ENCODE measurements at regions not wholly inside any gene's neighbourhood (a gene's known extent, or its start where the extent isn't known, plus 50 kb on each side); places are given as distances from the start of the nearest gene placed in this dataset.
A peak's percentile ranks its signal among the peaks of the same experiment; 100 is the strongest.

DNA sequence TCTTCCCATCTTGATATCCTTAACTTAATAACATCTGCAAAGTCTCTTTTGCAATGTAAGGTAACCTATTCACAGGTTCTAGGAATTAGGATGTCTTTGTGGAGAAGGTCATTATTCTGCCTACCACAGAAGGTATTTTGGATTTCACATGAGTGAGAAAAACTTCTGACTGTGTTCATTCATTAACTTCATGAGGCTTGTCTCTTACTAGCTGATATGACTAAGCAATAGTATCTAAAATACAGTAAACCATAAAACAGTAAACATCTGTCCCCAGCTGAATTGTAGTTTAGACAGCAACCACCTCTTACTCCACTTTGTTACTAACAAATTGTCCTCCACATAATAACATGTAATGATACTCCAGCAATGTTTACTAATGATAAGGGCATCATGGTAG, 198.1 kb downstream of the SEC23A start:
- no peak for DNase-seq (ENCODE audit: insufficient read length, low spot score)
- FAIRE-seq = no peak

GRCh38 chr14:38901791-38902190, 201.2 kb downstream of the SEC23A start:
- FAIRE-seq = no peak
- DNase-seq (ENCODE audit: insufficient read length, low spot score) = no peak

- FAIRE-seq (no peak), DNase-seq (ENCODE audit: insufficient read length, low spot score) (no peak)
Measured at GRCh38 chr14:38900887-38901286, 202.1 kb downstream of the SEC23A start.

DNA sequence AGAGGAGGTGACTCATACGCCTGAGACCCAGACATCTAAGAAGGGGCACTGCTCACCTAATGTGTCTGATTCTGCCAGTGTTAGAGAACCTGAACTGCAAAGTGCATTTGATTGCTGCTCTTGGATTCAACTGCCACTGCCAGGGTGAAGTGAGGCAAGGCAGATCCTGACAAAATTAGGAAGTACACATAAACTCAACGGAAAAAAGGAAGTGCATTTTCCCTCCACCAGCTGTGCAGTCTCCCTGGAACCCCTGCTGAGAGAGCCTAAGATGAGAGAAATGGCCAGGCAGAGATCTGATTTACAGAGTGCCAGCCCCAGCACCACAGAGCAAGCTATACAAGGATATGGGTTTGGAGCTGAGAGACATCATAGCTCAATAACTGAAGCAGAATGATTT, 215.3 kb downstream of the SEC23A start:
- DNase-seq (ENCODE audit: insufficient read length, low spot score) (no peak), FAIRE-seq (no peak)

DNA sequence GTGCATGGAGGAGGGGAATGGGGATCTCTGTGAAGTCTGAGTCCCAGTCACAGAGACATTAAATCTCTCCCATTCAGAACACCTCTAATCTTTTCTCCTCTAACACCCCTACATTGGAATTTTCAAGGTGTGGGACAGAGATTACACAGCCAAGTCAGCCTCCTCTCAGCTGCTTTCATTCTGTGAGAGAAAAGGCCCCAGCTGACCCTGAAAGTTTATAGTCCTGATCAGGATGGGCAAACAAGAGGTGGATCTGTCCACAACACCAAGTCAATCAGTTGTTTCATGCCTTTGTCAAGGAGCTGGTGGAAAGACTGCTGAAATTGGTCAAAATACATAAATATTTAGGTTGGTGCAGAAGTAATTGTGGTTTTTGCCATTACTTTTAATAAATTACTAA, 218.9 kb downstream of the SEC23A start:
- DNase-seq (ENCODE audit: insufficient read length, low spot score) = no peak
- no peak for FAIRE-seq

- FAIRE-seq = no peak
Measured at GRCh38 chr14:38883127-38883526, 219.9 kb downstream of the SEC23A start.

DNA sequence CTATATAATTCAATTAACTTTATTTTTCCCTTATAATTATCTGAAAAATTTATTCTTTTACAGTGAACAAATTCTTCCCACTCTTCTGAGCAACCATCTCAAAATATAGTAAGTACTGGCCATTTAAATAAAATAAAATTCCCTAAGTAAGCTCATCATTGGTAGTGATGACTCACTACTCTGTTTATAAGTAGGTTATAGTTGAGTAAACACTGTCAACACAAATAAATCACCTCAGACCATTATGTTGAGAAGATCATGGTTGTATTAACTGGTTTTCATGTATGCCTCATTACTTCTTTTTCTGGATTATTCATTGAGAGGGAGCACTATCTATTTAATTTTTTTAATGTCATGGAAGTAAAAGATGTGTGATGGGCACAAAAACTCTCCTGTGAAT, 220.5 kb downstream of the SEC23A start:
- FAIRE-seq (no peak), DNase-seq (ENCODE audit: insufficient read length, low spot score) (no peak)

More at GRCh38 chr14:38883127-38883526, 219.9 kb downstream of the SEC23A start:
- no peak for DNase-seq (ENCODE audit: insufficient read length, low spot score)

DNA sequence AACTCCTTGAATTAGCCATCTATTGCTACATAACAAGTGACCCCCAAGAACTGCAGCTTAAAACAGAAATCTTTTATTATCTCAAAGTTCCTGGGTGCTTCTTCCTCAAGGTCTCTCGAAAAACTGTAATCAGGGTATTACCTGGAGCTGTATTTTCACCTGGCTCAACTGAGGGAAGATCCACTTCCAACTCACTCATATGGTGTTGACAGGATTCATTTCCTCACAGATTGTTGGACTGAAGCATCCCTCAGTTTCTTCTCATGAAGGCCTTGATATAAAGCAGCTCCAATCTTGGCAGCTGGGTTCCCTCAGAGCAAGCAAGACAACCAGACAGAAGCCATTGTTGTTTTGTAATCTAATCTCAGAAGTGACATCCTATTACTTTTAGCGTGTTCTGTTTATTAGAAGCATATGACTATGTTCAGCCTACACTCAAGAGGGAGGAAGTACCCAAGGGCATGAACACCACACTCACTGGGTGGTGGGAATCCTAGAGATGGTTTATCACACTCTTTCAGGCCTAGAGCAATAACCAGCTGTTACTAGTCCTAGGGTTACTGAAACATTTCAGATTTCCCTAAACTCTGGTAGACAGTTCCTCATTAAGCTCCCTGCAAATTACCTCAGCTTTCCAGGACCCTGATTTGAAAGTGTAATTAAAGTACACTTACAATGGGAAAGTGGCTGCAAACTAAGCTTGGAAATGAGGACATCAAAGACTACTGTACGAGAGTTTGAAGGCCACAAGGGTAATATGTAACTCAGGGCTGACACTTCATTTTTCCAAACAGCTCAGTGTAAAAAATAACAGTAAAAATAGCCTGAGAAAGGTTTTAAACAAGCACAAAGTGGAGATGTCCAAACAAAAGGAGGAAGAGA, 222.2 kb downstream of the SEC23A start:
- DNase-seq (ENCODE audit: insufficient read length, low spot score) (no peak), FAIRE-seq (no peak)

GRCh38 chr14:38877744-38878388, 225.2 kb downstream of the SEC23A start:
- FAIRE-seq (no peak), DNase-seq (ENCODE audit: insufficient read length, low spot score) (no peak)

DNA sequence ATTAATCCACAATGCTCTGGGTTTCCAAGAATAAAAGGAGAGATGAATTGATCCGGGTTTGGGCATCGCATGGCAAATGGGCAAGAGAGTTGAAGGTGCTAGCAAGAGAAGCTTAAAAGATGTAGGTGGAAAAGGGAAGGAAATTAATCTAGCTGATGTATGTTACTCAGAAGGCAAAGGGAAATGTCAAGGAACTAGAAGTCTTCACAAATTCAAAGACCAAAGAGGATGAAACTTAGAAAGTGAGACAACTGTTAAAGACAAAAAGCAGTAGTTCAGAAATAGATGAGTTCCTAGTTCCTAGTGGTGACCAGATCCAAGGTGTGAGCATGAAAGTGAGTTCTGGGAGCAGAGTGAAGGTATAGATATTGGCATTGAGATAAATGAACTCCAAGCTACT, 228.3 kb downstream of the SEC23A start:
- FAIRE-seq (no peak), DNase-seq (ENCODE audit: insufficient read length, low spot score) (no peak)

DNA sequence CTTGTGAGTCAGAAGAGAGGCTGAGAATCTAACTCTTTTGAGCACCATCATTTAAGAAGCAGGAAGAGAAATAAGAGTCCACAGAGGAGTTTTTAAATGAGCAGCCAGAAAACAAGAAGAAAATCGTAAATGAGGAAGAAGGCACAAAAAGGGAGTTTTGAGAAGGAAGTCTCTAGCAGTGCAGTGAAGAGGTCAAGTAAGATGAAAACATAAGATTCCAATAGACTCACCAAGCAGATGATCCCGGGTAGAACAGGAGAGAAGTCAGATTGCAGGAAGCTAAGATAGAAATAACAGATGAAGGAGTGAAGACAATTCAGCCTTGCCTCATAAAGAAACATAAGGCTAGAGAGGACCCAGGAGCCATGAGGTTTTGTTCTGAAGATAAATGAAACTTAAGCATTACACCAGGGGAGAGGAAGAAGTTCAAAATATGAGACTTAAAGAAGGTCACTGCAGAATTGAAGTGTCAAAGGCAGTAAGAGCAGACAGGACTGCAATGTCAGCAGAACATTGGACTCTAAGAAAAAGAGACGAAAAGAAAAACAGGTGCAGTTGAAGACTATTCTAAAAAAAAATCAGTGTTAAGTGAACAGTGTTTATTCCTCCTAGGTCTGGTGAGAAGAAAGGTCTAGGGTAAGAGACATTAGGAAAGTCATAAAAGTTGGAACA, 229.0 kb downstream of the SEC23A start:
- no peak for DNase-seq (ENCODE audit: insufficient read length, low spot score)
- no peak for FAIRE-seq

DNA sequence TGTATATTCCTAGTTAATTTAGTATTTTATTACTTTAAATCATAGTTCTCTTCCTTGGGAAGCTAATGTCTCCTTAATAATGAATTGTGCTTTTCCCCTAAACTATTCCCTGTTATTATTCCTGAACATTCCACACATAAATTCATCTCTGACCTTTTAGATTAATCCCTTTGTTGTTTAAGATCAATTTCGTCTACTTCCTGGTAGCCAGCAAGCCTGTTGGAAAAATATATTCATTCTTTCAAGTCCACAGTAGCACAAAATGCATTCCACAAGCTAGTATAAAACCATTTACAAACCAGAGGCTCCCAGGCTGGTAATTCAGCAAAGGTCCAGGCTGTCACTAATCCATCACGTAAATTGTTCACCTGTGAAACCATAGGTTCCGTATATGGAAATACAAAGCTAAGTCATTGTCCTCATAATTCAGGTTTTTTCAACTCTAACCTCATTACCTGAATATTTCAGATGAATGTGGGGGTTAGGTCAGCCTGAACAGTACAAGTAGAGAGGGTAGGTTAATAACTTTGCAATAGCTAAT, 232.7 kb downstream of the SEC23A start:
- FAIRE-seq (no peak), DNase-seq (ENCODE audit: insufficient read length, low spot score) (no peak)

DNA sequence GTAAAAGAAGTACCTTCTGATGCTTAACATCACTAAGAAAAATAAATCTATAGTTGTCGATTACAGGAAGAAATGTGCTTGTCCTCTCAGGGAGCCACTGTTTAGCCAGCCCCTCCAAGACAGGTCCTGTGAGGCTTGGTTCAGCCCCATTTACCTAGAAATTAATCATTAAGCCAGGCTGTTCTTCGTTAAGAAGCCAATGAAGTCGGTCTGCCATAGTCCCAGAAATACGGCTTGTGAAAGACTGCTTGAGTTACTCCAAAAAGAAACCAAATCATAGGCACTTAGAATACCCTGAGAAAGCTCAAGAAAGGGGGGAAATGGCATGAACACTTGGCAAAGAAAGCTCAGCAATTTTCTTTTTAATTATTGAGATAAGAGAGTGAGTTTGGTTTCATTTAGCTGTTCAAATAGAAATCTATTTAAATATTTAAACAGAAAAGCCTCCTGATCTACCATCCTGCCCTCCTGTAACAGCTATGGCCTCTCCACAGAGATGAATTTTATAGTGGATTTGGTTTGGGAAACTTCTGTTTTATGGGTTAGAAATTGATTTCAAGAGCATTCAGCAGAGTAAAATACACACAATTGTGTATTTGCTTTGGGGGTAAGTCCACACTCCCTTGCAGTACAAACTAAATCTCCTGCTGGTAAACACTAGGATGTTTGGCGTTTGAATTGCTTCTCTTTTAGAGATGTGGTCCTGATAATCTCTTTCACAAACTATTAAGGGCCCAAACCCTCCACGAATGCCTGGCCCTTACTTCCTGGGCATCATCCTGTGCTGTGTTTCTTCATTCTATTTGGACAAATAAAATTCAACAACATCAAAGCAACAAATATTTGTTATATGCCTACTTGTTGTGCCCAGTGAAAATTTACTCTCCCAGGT, 234.4 kb downstream of the SEC23A start:
- FAIRE-seq = peak; percentile 55
- DNase-seq (ENCODE audit: insufficient read length, low spot score) = no peak

- FAIRE-seq = peak; percentile 87
- DNase-seq (ENCODE audit: insufficient read length, low spot score) = no peak
Measured at GRCh38 chr14:38867561-38868150, 235.4 kb downstream of the SEC23A start.

DNA sequence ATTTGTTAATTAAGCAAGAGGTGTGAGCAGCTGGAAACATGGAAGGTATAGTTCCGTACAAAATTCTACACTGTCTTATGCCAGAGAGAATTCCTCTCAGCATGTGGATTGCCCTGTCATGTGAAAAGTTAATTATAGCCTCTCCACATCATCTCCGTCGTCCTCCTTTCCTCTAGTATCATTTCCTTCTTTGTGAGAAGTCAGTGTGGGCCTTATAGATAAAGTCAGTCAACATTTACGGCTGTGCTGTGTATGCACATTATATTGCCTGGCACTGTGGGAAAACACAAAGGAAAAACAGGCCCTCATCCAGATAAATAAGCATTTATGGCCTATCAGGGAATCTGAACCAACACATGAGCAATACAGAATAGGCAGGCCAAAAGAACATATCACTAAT, 236.6 kb downstream of the SEC23A start:
- FAIRE-seq = no peak
- DNase-seq (ENCODE audit: insufficient read length, low spot score) = no peak

- FAIRE-seq (no peak), DNase-seq (ENCODE audit: insufficient read length, low spot score) (no peak)
Measured at GRCh38 chr14:38862366-38862765, 240.7 kb downstream of the SEC23A start.

DNA sequence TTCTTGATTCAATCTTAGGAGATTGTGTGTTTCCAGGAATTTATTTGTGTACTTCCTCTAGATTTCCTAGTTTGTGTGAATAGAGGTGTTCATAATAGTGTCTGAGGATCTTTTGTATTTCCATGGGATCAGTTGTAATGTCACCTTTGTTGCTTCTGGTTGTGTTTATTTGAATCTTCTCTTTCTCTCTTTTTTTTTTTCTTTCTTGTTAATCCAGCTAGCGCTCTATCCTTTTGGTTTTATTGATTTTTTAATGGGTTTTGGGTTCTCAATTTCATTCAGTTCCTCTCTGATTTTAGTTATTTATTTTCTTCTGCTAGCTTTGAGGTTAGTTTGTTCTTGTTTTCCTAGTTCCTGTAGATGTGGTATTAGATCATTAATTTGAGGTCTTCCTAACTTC, 242.5 kb downstream of the SEC23A start:
- DNase-seq (ENCODE audit: insufficient read length, low spot score) = no peak
- FAIRE-seq = no peak

DNA sequence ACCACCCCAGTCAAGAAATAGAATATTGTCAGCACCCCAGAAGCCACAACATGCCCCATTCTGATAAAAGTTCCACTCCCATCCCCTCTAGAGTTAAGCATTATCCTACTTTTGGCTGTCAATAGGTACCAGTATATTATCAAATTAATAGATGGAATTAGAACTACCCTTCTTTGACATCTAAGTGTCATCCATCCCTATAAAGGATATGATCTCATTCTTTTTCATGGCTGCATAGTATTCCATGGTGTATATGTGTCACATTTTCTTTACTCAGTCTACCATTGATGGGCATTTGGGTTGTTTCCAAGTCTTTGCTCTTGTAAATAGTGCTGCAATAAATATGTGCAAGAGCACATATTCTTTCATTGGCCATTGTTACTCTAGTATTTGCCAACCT, 246.2 kb downstream of the SEC23A start:
- FAIRE-seq = no peak
- DNase-seq (ENCODE audit: insufficient read length, low spot score) = no peak

- DNase-seq (ENCODE audit: insufficient read length, low spot score) = no peak
- no peak for FAIRE-seq
Measured at GRCh38 chr14:38855513-38855912, 247.5 kb downstream of the SEC23A start.

DNA sequence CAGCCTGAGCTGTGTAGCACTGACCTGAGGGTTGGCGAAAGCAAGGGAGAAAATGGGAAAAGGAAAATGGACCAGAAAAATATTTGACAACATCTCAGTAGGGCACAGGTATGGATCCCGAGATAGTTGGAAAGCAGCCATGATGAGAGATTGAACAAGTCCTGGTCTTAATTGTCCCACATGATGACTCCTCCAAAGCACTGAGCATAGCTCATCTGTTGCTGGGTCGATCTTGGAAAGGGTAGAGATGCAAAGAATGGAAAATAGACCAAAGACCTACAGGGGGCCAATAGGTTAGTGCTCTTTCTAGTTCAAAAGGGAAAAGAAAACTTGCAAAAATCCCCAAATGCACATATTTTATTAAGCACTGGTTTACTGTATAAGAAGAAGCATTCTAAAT, 251.9 kb downstream of the SEC23A start:
- FAIRE-seq = no peak
- no peak for DNase-seq (ENCODE audit: insufficient read length, low spot score)

Data from GM19239 (cell line).